ENCODE measurements at regions not wholly inside any gene's neighbourhood (a gene's known extent, or its start where the extent isn't known, plus 50 kb on each side); places are given as distances from the start of the nearest gene placed in this dataset.

- TF ChIP-seq GATA1 (IDR thresholded peaks at IDR 0.05; ENCODE audit: low read depth, low read length) (no peak), POLR2A (IDR thresholded peaks at IDR 0.05; ENCODE audit: low read length) (no peak)
These were observed 779.4 kb upstream of the SLITRK1 start for GRCh38 chr13:84661718-84662117.

All from erythroblast (primary cell).